HG03139 (cell line): ENCODE measurements at regions not wholly inside any gene's neighbourhood (a gene's known extent, or its start where the extent isn't known, plus 50 kb on each side); places are given as distances from the start of the nearest gene placed in this dataset.

Experiments
- ATAC-seq: cut with Tn5 transposase; IDR thresholded peaks from one replicate; pipeline ENCODE4 v1.9.1; 2021; ENCODE audit not compliant: unreplicated experiment

- ATAC-seq = no peak
Observed at GRCh38 chr2:45256173-45256866, 247.1 kb upstream of the SIX2 start.

GRCh38 chr2:45255563-45255962 lies 246.3 kb upstream of the SIX2 start:
- no peak for ATAC-seq

- no peak for ATAC-seq
Observed at GRCh38 chr2:45254025-45254424, 244.8 kb upstream of the SIX2 start.

- ATAC-seq = no peak
Observed at GRCh38 chr2:45253151-45253550, 243.9 kb upstream of the SIX2 start.

GRCh38 chr2:45250176-45250575 lies 240.9 kb upstream of the SIX2 start:
- ATAC-seq = no peak

GRCh38 chr2:45248214-45248613 lies 239.0 kb upstream of the SIX2 start:
- ATAC-seq = no peak

- ATAC-seq = no peak
Observed at GRCh38 chr2:45244928-45245327, 235.7 kb upstream of the SIX2 start.

- ATAC-seq = no peak
Observed at GRCh38 chr2:45242161-45242741, 233.0 kb upstream of the SIX2 start.

- ATAC-seq = no peak
Observed at GRCh38 chr2:45241061-45241561, 231.9 kb upstream of the SIX2 start.

GRCh38 chr2:45237850-45238542 lies 228.7 kb upstream of the SIX2 start:
- no peak for ATAC-seq

- ATAC-seq = no peak
Observed at GRCh38 chr2:45237128-45237527, 227.9 kb upstream of the SIX2 start.

GRCh38 chr2:45236268-45236667 lies 227.0 kb upstream of the SIX2 start:
- no peak for ATAC-seq

GRCh38 chr2:45233301-45233700 lies 224.0 kb upstream of the SIX2 start:
- no peak for ATAC-seq

- ATAC-seq = no peak
Observed at GRCh38 chr2:45232818-45233217, 223.6 kb upstream of the SIX2 start.

GRCh38 chr2:45229411-45229810 lies 220.2 kb upstream of the SIX2 start:
- ATAC-seq = no peak

- no peak for ATAC-seq
Observed at GRCh38 chr2:45227347-45227746, 218.1 kb upstream of the SIX2 start.

GRCh38 chr2:45224993-45225380 lies 215.7 kb upstream of the SIX2 start:
- ATAC-seq = no peak

GRCh38 chr2:45224321-45224992 lies 215.2 kb upstream of the SIX2 start:
- no peak for ATAC-seq

- ATAC-seq = no peak
Observed at GRCh38 chr2:45223531-45223930, 214.3 kb upstream of the SIX2 start.

GRCh38 chr2:45220227-45220626 lies 211.0 kb upstream of the SIX2 start:
- no peak for ATAC-seq

- no peak for ATAC-seq
Observed at GRCh38 chr2:45218931-45219339, 209.7 kb upstream of the SIX2 start.

- ATAC-seq = no peak
Observed at GRCh38 chr2:45218297-45218696, 209.0 kb upstream of the SIX2 start.
